ENCODE measurements at regions not wholly inside any gene's neighbourhood (a gene's known extent, or its start where the extent isn't known, plus 50 kb on each side); places are given as distances from the start of the nearest gene placed in this dataset.

DNA sequence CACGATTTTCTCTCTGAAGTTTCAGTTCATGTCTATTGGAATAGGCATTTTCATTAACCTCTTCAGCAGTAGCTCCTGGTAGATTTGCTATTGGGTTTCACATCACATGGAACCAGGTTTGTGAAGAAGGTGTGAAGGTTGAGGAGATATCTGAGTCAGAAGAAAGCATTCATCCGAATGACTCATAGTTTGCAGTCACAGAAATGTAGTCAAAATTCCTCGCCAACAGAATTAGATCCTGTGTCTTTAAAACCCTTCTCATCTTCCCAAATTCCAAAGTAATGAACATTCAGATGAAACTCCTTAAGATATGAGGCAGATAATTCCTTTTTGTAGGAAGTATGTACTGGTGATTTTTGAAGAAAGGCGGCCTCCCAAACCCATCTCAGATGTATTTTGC lies 125.0 kb upstream of the LARGE1 start:
- WGBS, 4 donors = 62 to 72% (median 69%) methylated on average over 4 of the region's 4 CpGs
- H3K27ac ChIP-seq = no peak overlapping the region
- H3K36me3 ChIP-seq = no peaks in the 10 kb centered on the region
- TF ChIP-seq POLR2A (IDR thresholded peaks at IDR 0.05) (no peak), CTCF (IDR thresholded peaks at IDR 0.05) (no peak)
- no peak for DNase-seq
- intact Hi-C loops (cut with DNase I) = no loop called here
- ATAC-seq = no peak
- no peaks in the 10 kb centered on the region for H3K4me1 ChIP-seq
- H3K9me3 ChIP-seq = peaks cover 0 to 4% (median 0%) of the 10 kb centered on the region in 12 donors
- peaks cover 0 to 15% (median 0%) of the 10 kb centered on the region in 9 donors for H3K27me3 ChIP-seq
- no peak overlapping the region for H3K4me3 ChIP-seq

- DNase-seq (no peak), ATAC-seq (no peak)
- H3K4me1 ChIP-seq = no peaks in the 10 kb centered on the region
- 22 to 33% (median 29%) methylated on average over 3 of the region's 3 CpGs for WGBS, 4 donors
- peaks cover 0 to 11% (median 0%) of the 10 kb centered on the region in 9 donors for H3K27me3 ChIP-seq
- no peak overlapping the region for H3K4me3 ChIP-seq
- no peaks in the 10 kb centered on the region for H3K36me3 ChIP-seq
- no peak overlapping the region for H3K27ac ChIP-seq
- intact Hi-C loops (cut with DNase I) = no loop called here
- no peak for TF ChIP-seq POLR2A (IDR thresholded peaks at IDR 0.05)
- TF ChIP-seq CTCF (IDR thresholded peaks at IDR 0.05) = peak in 7 of 12 donors; percentile 4 to 48 (median 15)
- peaks cover 0 to 23% (median 14%) of the 10 kb centered on the region in 12 donors for H3K9me3 ChIP-seq
These were observed 135.4 kb upstream of the LARGE1 start for GRCh38 chr22:34055525-34056200.

DNA sequence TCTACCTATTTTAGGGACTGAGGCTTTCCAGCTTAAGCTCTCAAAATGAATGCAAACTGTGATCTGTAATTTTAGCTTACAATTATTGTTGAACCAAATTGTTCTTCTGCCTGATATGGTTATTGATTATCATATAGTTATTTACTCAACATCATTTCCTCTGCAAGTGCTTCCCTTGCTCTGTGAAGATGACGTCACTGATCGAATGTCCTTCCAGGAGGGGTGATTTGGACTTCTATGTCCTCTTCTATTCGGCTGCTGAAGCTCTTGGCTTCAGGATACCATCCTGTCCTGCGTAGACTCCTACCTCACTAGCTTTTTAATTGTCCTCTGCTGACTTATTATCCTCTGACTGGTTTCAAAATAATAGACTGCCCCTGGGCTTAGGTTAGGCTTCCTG lies 137.4 kb upstream of the LARGE1 start:
- Histone ChIP-seq H3K36me3 (no peaks in the 10 kb centered on the region), H3K4me3 (no peak overlapping the region), H3K27ac (no peak overlapping the region), H3K9me3 (peaks cover 0 to 23% (median 14%) of the 10 kb centered on the region in 12 donors), H3K27me3 (peaks cover 0 to 11% (median 0%) of the 10 kb centered on the region in 9 donors), H3K4me1 (no peaks in the 10 kb centered on the region)
- intact Hi-C loops (cut with DNase I) = no loop called here
- ATAC-seq (no peak), DNase-seq (no peak)
- no peak for TF ChIP-seq POLR2A (IDR thresholded peaks at IDR 0.05)
- no peak for TF ChIP-seq CTCF (IDR thresholded peaks at IDR 0.05)
- WGBS, 4 donors = 73 to 89% (median 77%) methylated on average over 4 of the region's 4 CpGs

GRCh38 chr22:34064696-34065095 lies 144.4 kb upstream of the LARGE1 start:
- Histone ChIP-seq H3K9me3 (peaks cover 0 to 6% (median under 1%) of the 10 kb centered on the region in 12 donors), H3K27ac (no peak overlapping the region), H3K4me3 (no peak overlapping the region), H3K36me3 (no peaks in the 10 kb centered on the region), H3K4me1 (no peaks in the 10 kb centered on the region), H3K27me3 (peaks cover 0 to 4% (median 0%) of the 10 kb centered on the region in 9 donors)
- 74 to 78% (median 75%) methylated on average over 7 of the region's 7 CpGs for WGBS, 4 donors
- intact Hi-C loops (cut with DNase I) = loop anchor here in 1 of 10 donors (10.0 kb wide), 1 partner anchor 80 kb away; no protein-coding TSS in a partner anchor
- TF ChIP-seq POLR2A (IDR thresholded peaks at IDR 0.05) (no peak), CTCF (IDR thresholded peaks at IDR 0.05) (no peak)
- DNase-seq (no peak), ATAC-seq (no peak)

Measured in heart left ventricle (tissue), 16 donors.